HEK293 (cell line): ENCODE measurements at regions not wholly inside any gene's neighbourhood (a gene's known extent, or its start where the extent isn't known, plus 50 kb on each side); places are given as distances from the start of the nearest gene placed in this dataset.

Source experiments
- CTCF ChIA-PET: fragments of 350-600 bp; formaldehyde crosslinking; extraction: SDS; loops from one replicate; lab custom pipeline; 2021; ENCODE audit warnings: antibody characterized with exemption; lab: Yijun Ruan, JAX
- POLR2A ChIA-PET: fragments of 300-600 bp; formaldehyde crosslinking; extraction: SDS; loops from one replicate; lab custom pipeline; 2020; ENCODE audit warnings: antibody characterized with exemption, inconsistent platforms; lab: Yijun Ruan, JAX
- H3K27ac ChIP-seq: fragments of 200-500 bp; sonication (Bioruptor generic); 2 replicates; pipeline ENCODE4 v1.5.1; 2014; ENCODE audit warnings: low read depth, low read length, control low read depth, inconsistent platforms; ENCODE audit errors: extremely low read depth
- H3K36me3 ChIP-seq, 2 experiments: fragments of 200-500 bp in 1 of 2; sonication (Bioruptor generic) in 1 of 2; 1 replicate in 1 of 2; 2 replicates in 1 of 2; pipeline ENCODE4 v1.5.1; 2014 to 2017; ENCODE audit warnings: inconsistent platforms in 2 of 2, low read length in 2 of 2; ENCODE audit not compliant: control insufficient read depth in 2 of 2, insufficient read depth in 1 of 2
- H3K4me1 ChIP-seq: fragments of 200-500 bp; sonication (Bioruptor generic); 2 replicates; pipeline ENCODE4 v1.5.1; 2014; ENCODE audit warnings: mild to moderate bottlenecking, low read length, inconsistent platforms; ENCODE audit not compliant: control insufficient read depth, insufficient read depth
- H3K4me3 ChIP-seq: 2 replicates; pipeline ENCODE4 v1.5.1; 2011; ENCODE audit warnings: low read depth, mild to moderate bottlenecking, control low read depth, low read length, moderate library complexity
- H3K9me3 ChIP-seq: fragments of 200-500 bp; sonication (Bioruptor generic); 2 replicates; pipeline ENCODE4 v1.5.1; 2014; ENCODE audit warnings: low read depth, low read length, inconsistent platforms; ENCODE audit not compliant: control insufficient read depth, insufficient read depth
- AEBP2 ChIP-seq: fragments of 450-650 bp; formaldehyde crosslinking; IDR thresholded peaks from 2 replicates; pipeline ENCODE4 v1.5.1; 2016; ENCODE audit warnings: missing biosample characterization, missing genetic modification characterization, borderline replicate concordance
- INSM2 ChIP-seq: fragments of 450-650 bp; formaldehyde crosslinking; IDR thresholded peaks from 2 replicates; pipeline ENCODE4 v1.5.1; 2016; ENCODE audit warnings: missing biosample characterization, missing genetic modification characterization
- KLF10 ChIP-seq: fragments of 450-650 bp; IDR thresholded peaks from 2 replicates; pipeline ENCODE4 v1.5.1; 2018; ENCODE audit warnings: missing biosample characterization, mild to moderate bottlenecking, missing genetic modification characterization
- SCRT2 ChIP-seq: fragments of 450-650 bp; formaldehyde crosslinking; IDR thresholded peaks from 2 replicates; pipeline ENCODE4 v1.5.1; 2016; ENCODE audit warnings: missing biosample characterization, missing genetic modification characterization
- ZBTB21 ChIP-seq: fragments of 450-650 bp; formaldehyde crosslinking; IDR thresholded peaks from 2 replicates; pipeline ENCODE4 v1.5.1; 2017; ENCODE audit warnings: missing biosample characterization, missing genetic modification characterization
- ZNF433 ChIP-seq: fragments of 450-650 bp; formaldehyde crosslinking; IDR thresholded peaks from 2 replicates; pipeline ENCODE4 v1.5.1; 2016; ENCODE audit warnings: missing biosample characterization, missing genetic modification characterization, low read depth
- ZNF837 ChIP-seq: fragments of 450-650 bp; formaldehyde crosslinking; IDR thresholded peaks from 2 replicates; pipeline ENCODE4 v1.5.1; 2016; ENCODE audit warnings: missing biosample characterization, missing genetic modification characterization
- TF ChIP-seq, protein P1 (sequence below): fragments of 450-650 bp; formaldehyde crosslinking; IDR thresholded peaks from 2 replicates; pipeline ENCODE4 v1.5.1; 2017; ENCODE audit warnings: missing biosample characterization, missing genetic modification characterization
- TF ChIP-seq, protein P2 (sequence below): fragments of 450-650 bp; IDR thresholded peaks from 2 replicates; pipeline ENCODE4 v1.5.1; 2018; ENCODE audit warnings: missing biosample characterization, missing genetic modification characterization
- TF ChIP-seq, protein P3 (sequence below): fragments of 450-650 bp; formaldehyde crosslinking; conservative IDR thresholded peaks from 2 replicates; pipeline ENCODE4 v1.5.1; 2016; ENCODE audit warnings: low read depth, missing biosample characterization, missing genetic modification characterization

GRCh38 chr1:162919034-162919433, 58.1 kb upstream of the CCDC190 start:
- no peak overlapping the region for H3K27ac ChIP-seq
- no peaks in the 10 kb centered on the region for H3K4me1 ChIP-seq
- no peak for TF ChIP-seq INSM2 (tag by site-specific recombination)
- TF ChIP-seq, all 188 proteins: peak for 0
- H3K9me3 ChIP-seq = no peaks in the 10 kb centered on the region
- H3K36me3 ChIP-seq = no peaks in the 10 kb centered on the region
- CTCF ChIA-PET = interaction anchor here (0.7 to 0.8 kb wide), 2 partner anchors 41 to 65 kb away, joined by 3 to 6 read pairs; no protein-coding TSS in a partner anchor
- H3K4me3 ChIP-seq = no peak overlapping the region
- POLR2A ChIA-PET = no interaction called here

GRCh38 chr1:162918151-162918754, 57.3 kb upstream of the CCDC190 start:
- no peaks in the 10 kb centered on the region for H3K36me3 ChIP-seq
- no peak overlapping the region for H3K27ac ChIP-seq
- no peaks in the 10 kb centered on the region for H3K4me1 ChIP-seq
- ChIA-PET CTCF (interaction anchor here (0.7 to 0.8 kb wide), 2 partner anchors 40 to 65 kb away, joined by 3 to 6 read pairs; no protein-coding TSS in a partner anchor), POLR2A (no interaction called here)
- no peaks in the 10 kb centered on the region for H3K9me3 ChIP-seq
- TF ChIP-seq, protein P1, sequence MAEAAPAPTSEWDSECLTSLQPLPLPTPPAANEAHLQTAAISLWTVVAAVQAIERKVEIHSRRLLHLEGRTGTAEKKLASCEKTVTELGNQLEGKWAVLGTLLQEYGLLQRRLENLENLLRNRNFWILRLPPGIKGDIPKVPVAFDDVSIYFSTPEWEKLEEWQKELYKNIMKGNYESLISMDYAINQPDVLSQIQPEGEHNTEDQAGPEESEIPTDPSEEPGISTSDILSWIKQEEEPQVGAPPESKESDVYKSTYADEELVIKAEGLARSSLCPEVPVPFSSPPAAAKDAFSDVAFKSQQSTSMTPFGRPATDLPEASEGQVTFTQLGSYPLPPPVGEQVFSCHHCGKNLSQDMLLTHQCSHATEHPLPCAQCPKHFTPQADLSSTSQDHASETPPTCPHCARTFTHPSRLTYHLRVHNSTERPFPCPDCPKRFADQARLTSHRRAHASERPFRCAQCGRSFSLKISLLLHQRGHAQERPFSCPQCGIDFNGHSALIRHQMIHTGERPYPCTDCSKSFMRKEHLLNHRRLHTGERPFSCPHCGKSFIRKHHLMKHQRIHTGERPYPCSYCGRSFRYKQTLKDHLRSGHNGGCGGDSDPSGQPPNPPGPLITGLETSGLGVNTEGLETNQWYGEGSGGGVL (tag by site-specific recombination) = no peak
- TF ChIP-seq AEBP2 (tag by site-specific recombination) (no peak), ZNF837 (no peak), KLF10 (tag by site-specific recombination) (no peak), SCRT2 (no peak), ZNF433 (tag by site-specific recombination) (no peak), ZBTB21 (tag by site-specific recombination) (no peak)
- TF ChIP-seq, protein P2, sequence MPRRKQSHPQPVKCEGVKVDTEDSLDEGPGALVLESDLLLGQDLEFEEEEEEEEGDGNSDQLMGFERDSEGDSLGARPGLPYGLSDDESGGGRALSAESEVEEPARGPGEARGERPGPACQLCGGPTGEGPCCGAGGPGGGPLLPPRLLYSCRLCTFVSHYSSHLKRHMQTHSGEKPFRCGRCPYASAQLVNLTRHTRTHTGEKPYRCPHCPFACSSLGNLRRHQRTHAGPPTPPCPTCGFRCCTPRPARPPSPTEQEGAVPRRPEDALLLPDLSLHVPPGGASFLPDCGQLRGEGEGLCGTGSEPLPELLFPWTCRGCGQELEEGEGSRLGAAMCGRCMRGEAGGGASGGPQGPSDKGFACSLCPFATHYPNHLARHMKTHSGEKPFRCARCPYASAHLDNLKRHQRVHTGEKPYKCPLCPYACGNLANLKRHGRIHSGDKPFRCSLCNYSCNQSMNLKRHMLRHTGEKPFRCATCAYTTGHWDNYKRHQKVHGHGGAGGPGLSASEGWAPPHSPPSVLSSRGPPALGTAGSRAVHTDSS = no peak
- TF ChIP-seq, protein P3, sequence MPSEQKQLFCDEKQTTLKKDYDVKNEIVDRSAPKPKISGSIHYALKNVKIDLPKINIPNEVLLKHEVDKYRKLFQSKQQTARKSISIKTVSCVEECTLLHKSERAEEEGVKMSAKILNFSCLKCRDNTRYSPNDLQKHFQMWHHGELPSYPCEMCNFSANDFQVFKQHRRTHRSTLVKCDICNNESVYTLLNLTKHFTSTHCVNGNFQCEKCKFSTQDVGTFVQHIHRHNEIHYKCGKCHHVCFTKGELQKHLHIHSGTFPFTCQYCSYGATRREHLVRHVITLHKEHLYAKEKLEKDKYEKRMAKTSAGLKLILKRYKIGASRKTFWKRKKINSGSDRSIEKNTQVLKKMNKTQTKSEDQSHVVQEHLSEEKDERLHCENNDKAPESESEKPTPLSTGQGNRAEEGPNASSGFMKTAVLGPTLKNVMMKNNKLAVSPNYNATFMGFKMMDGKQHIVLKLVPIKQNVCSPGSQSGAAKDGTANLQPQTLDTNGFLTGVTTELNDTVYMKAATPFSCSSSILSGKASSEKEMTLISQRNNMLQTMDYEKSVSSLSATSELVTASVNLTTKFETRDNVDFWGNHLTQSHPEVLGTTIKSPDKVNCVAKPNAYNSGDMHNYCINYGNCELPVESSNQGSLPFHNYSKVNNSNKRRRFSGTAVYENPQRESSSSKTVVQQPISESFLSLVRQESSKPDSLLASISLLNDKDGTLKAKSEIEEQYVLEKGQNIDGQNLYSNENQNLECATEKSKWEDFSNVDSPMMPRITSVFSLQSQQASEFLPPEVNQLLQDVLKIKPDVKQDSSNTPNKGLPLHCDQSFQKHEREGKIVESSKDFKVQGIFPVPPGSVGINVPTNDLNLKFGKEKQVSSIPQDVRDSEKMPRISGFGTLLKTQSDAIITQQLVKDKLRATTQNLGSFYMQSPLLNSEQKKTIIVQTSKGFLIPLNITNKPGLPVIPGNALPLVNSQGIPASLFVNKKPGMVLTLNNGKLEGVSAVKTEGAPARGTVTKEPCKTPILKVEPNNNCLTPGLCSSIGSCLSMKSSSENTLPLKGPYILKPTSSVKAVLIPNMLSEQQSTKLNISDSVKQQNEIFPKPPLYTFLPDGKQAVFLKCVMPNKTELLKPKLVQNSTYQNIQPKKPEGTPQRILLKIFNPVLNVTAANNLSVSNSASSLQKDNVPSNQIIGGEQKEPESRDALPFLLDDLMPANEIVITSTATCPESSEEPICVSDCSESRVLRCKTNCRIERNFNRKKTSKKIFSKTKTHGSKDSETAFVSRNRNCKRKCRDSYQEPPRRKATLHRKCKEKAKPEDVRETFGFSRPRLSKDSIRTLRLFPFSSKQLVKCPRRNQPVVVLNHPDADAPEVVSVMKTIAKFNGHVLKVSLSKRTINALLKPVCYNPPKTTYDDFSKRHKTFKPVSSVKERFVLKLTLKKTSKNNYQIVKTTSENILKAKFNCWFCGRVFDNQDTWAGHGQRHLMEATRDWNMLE (tag by site-specific recombination) = no peak
- no peak overlapping the region for H3K4me3 ChIP-seq
